ENCODE measurements at regions not wholly inside any gene's neighbourhood (a gene's known extent, or its start where the extent isn't known, plus 50 kb on each side); places are given as distances from the start of the nearest gene placed in this dataset.

DNA sequence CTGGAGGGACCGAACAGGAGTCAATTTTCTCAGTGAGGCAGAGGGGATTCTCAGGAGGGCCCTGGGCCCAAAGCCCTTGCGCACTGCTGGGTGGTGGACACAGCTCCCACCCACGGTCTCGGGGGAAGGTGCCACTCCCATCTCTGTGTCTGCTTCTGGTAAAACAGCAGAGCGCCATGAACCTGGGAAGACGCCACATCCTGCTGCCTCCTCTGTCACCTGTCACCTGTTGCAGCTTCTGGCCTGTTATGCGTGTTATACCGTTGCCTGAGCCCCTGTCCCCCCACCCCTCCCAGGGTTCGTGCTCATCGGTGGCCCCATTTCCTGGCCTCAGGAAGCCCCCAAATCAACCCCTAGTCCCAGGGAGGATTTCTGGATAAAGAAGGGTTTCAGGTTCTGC is 125.8 kb upstream of the AJAP1 start:
- Histone ChIP-seq H3K36me3 (ENCODE audit: control insufficient read depth in 2 of 2, extremely low read depth in 1 of 2, insufficient read depth in 2 of 2, low read length in 2 of 2) (no peaks in the 10 kb centered on the region), H3K4me2 (ENCODE audit: insufficient read depth, low read length) (no peak overlapping the region), H3K79me2 (ENCODE audit: control insufficient read depth, insufficient read depth, low read length) (no peaks in the 10 kb centered on the region), H3K27me3 (ENCODE audit: control insufficient read depth in 2 of 2, insufficient read depth in 2 of 2, low read length in 2 of 2) (no peaks in the 10 kb centered on the region), H2AFZ (ENCODE audit: low read depth, low read length) (no peak overlapping the region), H3K9me1 (replicated peaks; ENCODE audit: control insufficient read depth, extremely low read depth, insufficient read depth, low read length) (no peaks in the 10 kb centered on the region), H3K4me3 (replicated peaks in 1 of 3; ENCODE audit: insufficient read depth in 1 of 3, low read depth in 1 of 3, low read length in 3 of 3) (no peak overlapping the region), H3K4me1 (ENCODE audit: control insufficient read depth, extremely low read depth, insufficient read depth, low read length) (no peaks in the 10 kb centered on the region), H4K20me1 (replicated peaks; ENCODE audit: control insufficient read depth, extremely low read depth, insufficient read depth, low read length) (no peaks in the 10 kb centered on the region), H3K9me3 (replicated peaks; ENCODE audit: control insufficient read depth, insufficient read depth, low read length) (peaks cover 2% of the 10 kb centered on the region), H3K9ac (replicated peaks; ENCODE audit: extremely low read depth, insufficient read depth, low read length) (no peak overlapping the region), H3K27ac (ENCODE audit: insufficient read depth, low read depth, low read length) (no peak overlapping the region)
- FAIRE-seq, result no peak
- no peak for DNase-seq (ENCODE audit: low read depth, low spot score)
- TF ChIP-seq MAX (IDR thresholded peaks at IDR 0.05; ENCODE audit: insufficient read depth, insufficient read length) (no peak), EZH2 (IDR thresholded peaks at IDR 0.05; ENCODE audit: borderline replicate concordance, low read depth, low read length, severe bottlenecking) (no peak)
- dilution Hi-C loops (cut with MboI; ENCODE audit: extremely low pct_ligation_motif_present, low sequenced_read_pairs) (no loop called here), intact Hi-C loops (cut with micrococcal nuclease) (no loop called here)
- CTCF ChIA-PET, result no interaction called here
- no TSS peak for BruUV-seq (replicated peaks)
- POLR2A ChIA-PET, result no interaction called here

GRCh38 chr1:4529446-4530165 is 124.8 kb upstream of the AJAP1 start:
- dilution Hi-C loops (cut with MboI; ENCODE audit: extremely low pct_ligation_motif_present, low sequenced_read_pairs), result no loop called here
- no peak overlapping the region for H3K4me2 ChIP-seq (ENCODE audit: insufficient read depth, low read length)
- no peak for DNase-seq (ENCODE audit: low read depth, low spot score)
- H3K9ac ChIP-seq (replicated peaks; ENCODE audit: extremely low read depth, insufficient read depth, low read length), result no peak overlapping the region
- H2AFZ ChIP-seq (ENCODE audit: low read depth, low read length), result no peak overlapping the region
- ChIA-PET CTCF (no interaction called here), POLR2A (no interaction called here)
- no peak for TF ChIP-seq MAX (IDR thresholded peaks at IDR 0.05; ENCODE audit: insufficient read depth, insufficient read length)
- TF ChIP-seq POLR2AphosphoS5 (IDR thresholded peaks at IDR 0.05; ENCODE audit: insufficient read depth, low read depth, low read length), result no peak
- TF ChIP-seq CTCF (IDR thresholded peaks at IDR 0.05; ENCODE audit: extremely low read depth in 1 of 2, insufficient read depth in 1 of 2, low read depth in 1 of 2, low read length in 2 of 2), result no peak
- no peak for TF ChIP-seq FOS (IDR thresholded peaks at IDR 0.05; ENCODE audit: borderline replicate concordance, insufficient read depth, low read length)
- TF ChIP-seq JUN (IDR thresholded peaks at IDR 0.05; ENCODE audit: borderline replicate concordance, insufficient read depth, insufficient read length, low read depth), result no peak
- no peak for TF ChIP-seq EZH2 (IDR thresholded peaks at IDR 0.05; ENCODE audit: borderline replicate concordance, low read depth, low read length, severe bottlenecking)
- TF ChIP-seq GATA2 (IDR thresholded peaks at IDR 0.05; ENCODE audit: insufficient read depth, insufficient read length, low read depth, low read length), result no peak
- no peak for TF ChIP-seq MYC (IDR thresholded peaks at IDR 0.05; ENCODE audit: low read depth, low read length)
- TF ChIP-seq POLR2A (IDR thresholded peaks at IDR 0.05; ENCODE audit: low read depth, low read length), result no peak
- H3K4me3 ChIP-seq (replicated peaks in 1 of 3; ENCODE audit: insufficient read depth in 1 of 3, low read depth in 1 of 3, low read length in 3 of 3), result no peak overlapping the region
- H3K36me3 ChIP-seq (ENCODE audit: control insufficient read depth in 2 of 2, extremely low read depth in 1 of 2, insufficient read depth in 2 of 2, low read length in 2 of 2), result no peaks in the 10 kb centered on the region
- H4K20me1 ChIP-seq (replicated peaks; ENCODE audit: control insufficient read depth, extremely low read depth, insufficient read depth, low read length), result no peaks in the 10 kb centered on the region
- H3K9me3 ChIP-seq (replicated peaks; ENCODE audit: control insufficient read depth, insufficient read depth, low read length), result peaks cover 2% of the 10 kb centered on the region
- no peaks in the 10 kb centered on the region for H3K27me3 ChIP-seq (ENCODE audit: control insufficient read depth in 2 of 2, insufficient read depth in 2 of 2, low read length in 2 of 2)
- FAIRE-seq, result no peak
- no peaks in the 10 kb centered on the region for H3K4me1 ChIP-seq (ENCODE audit: control insufficient read depth, extremely low read depth, insufficient read depth, low read length)
- no peaks in the 10 kb centered on the region for H3K9me1 ChIP-seq (replicated peaks; ENCODE audit: control insufficient read depth, extremely low read depth, insufficient read depth, low read length)
- H3K79me2 ChIP-seq (ENCODE audit: control insufficient read depth, insufficient read depth, low read length), result no peaks in the 10 kb centered on the region
- H3K27ac ChIP-seq (ENCODE audit: insufficient read depth, low read depth, low read length), result no peak overlapping the region
- intact Hi-C loops (cut with micrococcal nuclease), result no loop called here
- BruUV-seq (replicated peaks), result no TSS peak
